Peyer's patch (tissue), 4 donors: ENCODE measurements at regions not wholly inside any gene's neighbourhood (a gene's known extent, or its start where the extent isn't known, plus 50 kb on each side); places are given as distances from the start of the nearest gene placed in this dataset.

Experiments used
- POLR2A ChIP-seq, 2 donors: fragments of 450-650 bp; IDR thresholded peaks; one replicate each; pipeline ENCODE4 v1.5.1; 2017; ENCODE audit warnings: antibody characterized with exemption in 2 of 2, mild to moderate bottlenecking in 2 of 2, moderate library complexity in 2 of 2
- TF ChIP-seq, protein P1 (sequence below), 6 experiments: fragments of 450-650 bp in 4 of 6; fragments of 200-600 bp in 2 of 6; sonication (generic) in 1 of 6; IDR thresholded peaks; one replicate each; pipeline ENCODE4 v1.5.1; 2017 to 2019; ENCODE audit warnings: antibody characterized with exemption in 6 of 6, mild to moderate bottlenecking in 3 of 6, moderate library complexity in 1 of 6

DNA sequence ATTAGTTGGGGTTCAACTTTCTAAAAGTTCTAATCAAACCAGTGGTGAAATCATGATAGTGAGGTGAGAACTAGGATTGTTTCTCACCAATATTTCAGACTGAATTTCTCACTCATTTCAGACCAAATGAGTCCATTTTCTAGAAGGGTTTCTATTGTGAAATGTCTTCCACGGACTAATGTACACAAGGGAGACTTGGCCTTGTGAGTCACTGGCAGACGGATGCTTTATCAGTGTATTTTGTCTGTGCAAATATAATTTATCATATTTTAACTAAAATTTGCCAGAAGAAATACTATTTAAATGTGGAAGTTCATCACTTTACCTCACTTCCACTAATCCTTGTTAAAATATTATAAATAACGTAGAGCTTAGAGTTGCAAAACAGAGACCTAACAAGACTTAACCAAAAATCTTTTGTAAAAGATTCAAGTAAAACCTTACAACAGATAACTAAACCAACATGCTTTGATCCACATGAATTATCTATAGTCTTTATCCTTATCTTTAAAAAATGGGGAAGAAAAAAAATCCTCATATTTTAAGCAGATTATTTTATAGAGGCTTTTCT lies 506.0 kb upstream of the FAM241A start:
- TF ChIP-seq, protein P1, sequence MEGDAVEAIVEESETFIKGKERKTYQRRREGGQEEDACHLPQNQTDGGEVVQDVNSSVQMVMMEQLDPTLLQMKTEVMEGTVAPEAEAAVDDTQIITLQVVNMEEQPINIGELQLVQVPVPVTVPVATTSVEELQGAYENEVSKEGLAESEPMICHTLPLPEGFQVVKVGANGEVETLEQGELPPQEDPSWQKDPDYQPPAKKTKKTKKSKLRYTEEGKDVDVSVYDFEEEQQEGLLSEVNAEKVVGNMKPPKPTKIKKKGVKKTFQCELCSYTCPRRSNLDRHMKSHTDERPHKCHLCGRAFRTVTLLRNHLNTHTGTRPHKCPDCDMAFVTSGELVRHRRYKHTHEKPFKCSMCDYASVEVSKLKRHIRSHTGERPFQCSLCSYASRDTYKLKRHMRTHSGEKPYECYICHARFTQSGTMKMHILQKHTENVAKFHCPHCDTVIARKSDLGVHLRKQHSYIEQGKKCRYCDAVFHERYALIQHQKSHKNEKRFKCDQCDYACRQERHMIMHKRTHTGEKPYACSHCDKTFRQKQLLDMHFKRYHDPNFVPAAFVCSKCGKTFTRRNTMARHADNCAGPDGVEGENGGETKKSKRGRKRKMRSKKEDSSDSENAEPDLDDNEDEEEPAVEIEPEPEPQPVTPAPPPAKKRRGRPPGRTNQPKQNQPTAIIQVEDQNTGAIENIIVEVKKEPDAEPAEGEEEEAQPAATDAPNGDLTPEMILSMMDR (IDR thresholded peaks at IDR 0.05): no peak
- no peak for TF ChIP-seq POLR2A (IDR thresholded peaks at IDR 0.05)
